T-helper 2 cell treated with Interferon-gamma antibody and Interleukin-4, amounts not matched to agents 100 ng/mL and 5 ng/mL, for 36 hours (primary cell): ENCODE measurements at regions not wholly inside any gene's neighbourhood (a gene's known extent, or its start where the extent isn't known, plus 50 kb on each side); places are given as distances from the start of the nearest gene placed in this dataset.
"Not testable (repeated sequence)": the region's sequence is repeated elsewhere in the genome, so short reads cannot be mapped to it uniquely, and the experiment has no call there.

Experiments used
- intact Hi-C: fragments of 100-400 bp; cut with micrococcal nuclease; formaldehyde crosslinking; loops from one replicate; pipeline ENCODE4 v1.15.1; 2023

DNA sequence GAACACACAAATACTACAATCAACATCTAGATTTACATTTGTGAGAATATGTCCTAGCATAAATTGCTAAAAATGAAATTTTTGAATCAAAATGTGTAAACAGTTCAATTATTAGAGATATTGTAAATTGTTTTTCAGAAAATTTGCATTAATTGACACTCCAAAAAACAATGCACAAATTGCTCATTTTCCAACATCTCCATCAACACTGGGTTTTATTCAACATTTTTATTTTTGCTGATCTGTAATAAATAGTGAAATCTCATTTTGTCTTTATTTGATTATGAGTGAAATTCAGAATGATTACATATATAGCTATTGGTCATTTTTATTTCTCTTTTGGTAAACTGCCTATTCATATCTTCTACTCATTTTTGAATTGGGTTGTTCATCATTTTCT lies 120.0 kb upstream of the GRIA3 start:
- intact Hi-C loops: no loop called here

DNA sequence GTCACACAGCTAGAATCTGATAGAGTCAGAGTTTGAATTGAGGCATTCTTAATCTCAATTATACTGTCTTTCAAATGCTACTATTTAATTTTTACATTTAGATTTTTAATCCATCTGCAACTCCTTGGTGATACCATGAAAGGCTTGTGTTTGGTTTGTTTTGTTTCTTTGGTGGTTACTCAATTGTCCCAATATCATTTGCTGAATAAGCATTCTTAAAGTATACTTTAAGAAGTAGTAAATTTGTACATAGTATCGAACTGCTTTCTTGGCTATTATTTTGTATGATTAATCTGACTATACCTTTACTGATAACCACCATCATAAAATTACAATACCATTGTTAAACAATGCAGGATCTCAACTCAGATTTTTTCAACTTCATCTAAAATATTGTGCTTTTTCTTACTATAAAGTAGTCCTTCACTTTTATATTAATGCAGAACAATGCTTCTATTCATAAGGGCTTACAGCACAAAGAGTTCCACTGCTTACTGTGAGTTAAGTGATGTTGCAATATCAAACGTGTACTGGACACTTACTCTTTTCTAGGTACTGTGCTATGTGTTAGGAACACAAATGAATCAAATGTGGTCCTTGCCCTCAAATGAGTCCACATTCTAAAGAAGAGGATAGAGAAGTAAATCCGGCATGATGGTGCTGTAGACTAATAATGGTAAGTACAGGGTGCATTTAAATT lies 111.2 kb upstream of the GRIA3 start:
- intact Hi-C loops: no loop called here

DNA sequence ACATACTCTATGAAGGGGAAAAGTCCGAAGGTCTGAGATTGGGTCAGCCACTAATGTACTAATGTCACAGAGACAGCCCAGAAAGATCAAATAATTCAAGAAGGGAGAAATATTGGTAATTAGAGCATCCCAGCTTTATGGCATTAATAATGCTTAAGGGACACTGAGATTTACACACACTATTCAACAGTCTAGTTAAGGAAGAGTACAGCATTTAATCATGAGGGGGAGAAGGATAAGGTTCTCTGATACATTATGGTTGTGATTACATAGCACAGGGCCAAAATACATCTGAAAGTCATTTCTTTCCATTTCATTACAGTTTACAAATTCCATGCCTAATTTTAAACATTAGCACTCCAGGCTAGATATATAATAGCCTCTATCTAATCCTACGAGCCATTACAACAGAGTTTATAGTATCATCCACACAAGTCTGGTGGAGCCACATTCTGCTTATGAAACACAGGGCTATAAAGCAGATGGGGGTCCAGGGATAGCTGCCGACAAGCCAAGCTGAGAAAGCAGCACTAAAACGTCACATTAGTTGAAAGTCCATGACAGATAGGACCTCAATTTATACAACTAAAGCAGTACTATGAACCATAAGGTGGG lies 108.0 kb upstream of the GRIA3 start:
- intact Hi-C loops: no loop called here

GRCh38 chrX:123077631-123078030 lies 106.4 kb upstream of the GRIA3 start:
- intact Hi-C loops: no loop called here

GRCh38 chrX:123080065-123080464 lies 104.0 kb upstream of the GRIA3 start:
- intact Hi-C loops: no loop called here

GRCh38 chrX:123081776-123082175 lies 102.3 kb upstream of the GRIA3 start:
- intact Hi-C loops: no loop called here

GRCh38 chrX:123083924-123084323 lies 100.2 kb upstream of the GRIA3 start:
- intact Hi-C loops: no loop called here

DNA sequence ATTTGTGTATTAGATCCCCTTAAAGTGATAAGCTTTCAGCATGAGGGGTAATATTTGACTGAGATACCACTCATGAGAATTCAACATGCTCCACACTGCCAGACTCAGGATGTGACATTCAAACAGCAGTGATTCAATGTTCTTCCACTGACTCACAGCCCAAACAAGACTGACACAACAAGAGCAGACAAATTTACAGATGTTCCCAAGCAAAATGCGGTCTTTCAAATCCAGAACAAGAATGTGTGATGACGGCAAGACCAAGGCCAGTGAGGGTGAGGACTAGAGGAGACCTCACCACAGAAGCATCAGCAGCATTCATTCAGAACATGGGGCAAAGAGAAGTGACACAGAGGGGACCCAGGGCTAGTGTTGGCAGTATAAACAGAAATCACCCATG lies 99.3 kb upstream of the GRIA3 start:
- intact Hi-C loops: no loop called here

GRCh38 chrX:123085311-123085940 lies 98.7 kb upstream of the GRIA3 start:
- intact Hi-C loops: no loop called here

- intact Hi-C loops: no loop called here
Observed at GRCh38 chrX:123086768-123087167, 97.3 kb upstream of the GRIA3 start.

GRCh38 chrX:123087326-123087725 lies 96.8 kb upstream of the GRIA3 start:
- intact Hi-C loops: no loop called here

DNA sequence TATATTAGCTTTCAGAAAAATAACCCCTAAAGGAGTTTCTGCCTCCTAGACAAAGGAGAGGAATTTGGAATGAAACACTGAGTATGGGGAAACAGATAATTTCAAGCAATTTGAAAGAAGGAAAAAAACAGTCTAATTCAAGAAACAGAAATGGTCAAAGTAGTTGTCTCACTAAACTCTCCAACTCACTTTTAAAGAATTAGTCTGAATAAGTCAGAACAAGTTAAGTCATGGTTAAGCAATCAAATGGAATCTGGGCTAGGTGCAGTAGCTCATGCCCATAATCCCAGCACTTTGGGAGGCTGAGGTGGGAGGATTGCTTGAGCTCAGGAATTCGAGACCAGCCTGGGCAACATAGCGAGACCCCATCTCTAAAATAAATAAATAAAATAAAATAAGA lies 95.7 kb upstream of the GRIA3 start:
- intact Hi-C loops: no loop called here

GRCh38 chrX:123088930-123089329 lies 95.1 kb upstream of the GRIA3 start:
- intact Hi-C loops: no loop called here

DNA sequence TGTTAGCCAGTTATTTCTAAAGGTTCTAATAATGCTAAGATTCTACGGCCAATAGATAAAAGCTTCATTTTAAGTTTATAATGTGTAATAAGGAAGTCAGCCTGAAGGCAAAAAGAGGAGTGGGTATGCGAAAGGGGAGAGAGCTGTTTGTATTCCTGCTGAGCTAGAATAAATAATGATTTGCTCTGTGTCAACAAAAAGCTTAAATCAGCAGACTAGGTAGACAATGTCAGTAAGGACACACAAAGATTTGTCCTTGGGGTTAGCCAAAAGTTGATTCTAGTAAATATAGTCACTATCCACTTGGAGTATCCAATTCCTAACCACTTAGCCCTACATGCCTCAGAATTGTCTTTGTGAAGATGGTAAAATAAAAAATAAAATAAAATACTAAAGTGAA lies 90.3 kb upstream of the GRIA3 start:
- intact Hi-C loops: no loop called here

- intact Hi-C loops: no loop called here
Observed at GRCh38 chrX:123108513-123109427, 75.3 kb upstream of the GRIA3 start.

- intact Hi-C loops: no loop called here
Observed at GRCh38 chrX:123121241-123121640, 62.8 kb upstream of the GRIA3 start.

GRCh38 chrX:123129805-123130204 lies 54.3 kb upstream of the GRIA3 start:
- intact Hi-C loops: not testable (repeated sequence)
